HepG2 (cell line): ENCODE measurements at regions not wholly inside any gene's neighbourhood (a gene's known extent, or its start where the extent isn't known, plus 50 kb on each side); places are given as distances from the start of the nearest gene placed in this dataset.
A peak's percentile ranks its signal among the peaks of the same experiment; 100 is the strongest.

Experiments
- ATAC-seq: fragments of 200-7000 bp; cut with Tn5 transposase; 3 replicates; pipeline ENCODE4 v1.9.1; 2020; ENCODE audit warnings: mild to moderate bottlenecking, moderate library complexity
- BruUV-seq: library from RNA; stranded (reverse); fragments of 400-500 nt; replicated peaks from 2 replicates; lab custom pipeline; 2021; lab: Mats Ljungman, UMichigan
- CTCF ChIA-PET: fragments of 300-600 bp; formaldehyde crosslinking; extraction: SDS; loops from one replicate; lab custom pipeline; 2021; ENCODE audit warnings: low total read pairs, inconsistent platforms, low intra/inter-chr PET ratio; lab: Yijun Ruan, JAX
- POLR2A ChIA-PET: fragments of 350-600 bp; sonication (Branson Sonifier 250); formaldehyde crosslinking; loops from one replicate; lab custom pipeline; 2020; ENCODE audit warnings: antibody characterized with exemption, inconsistent platforms; lab: Yijun Ruan, JAX
- DNase-seq: peaks from one replicate; pipeline ENCODE4 v3.0.0-alpha.2; 2015; ENCODE audit warnings: low spot score
- FAIRE-seq: peaks from 3 replicates; lab custom pipeline; 2011; peaks lifted over from hg19 to GRCh38; lab: Jason Lieb, UNC
- H2AFZ ChIP-seq: one replicate; pipeline ENCODE4 v1.6.1; 2011; ENCODE audit warnings: low read length, inconsistent platforms
- H3K27ac ChIP-seq: fragments of 300-600 bp; 3 replicates; pipeline ENCODE4 v1.8.0; 2011; ENCODE audit warnings: mixed run types, mild to moderate bottlenecking, mixed read lengths, low read length, inconsistent platforms; ENCODE audit not compliant: insufficient read depth; ENCODE audit errors: extremely low read length
- H3K27me3 ChIP-seq, 2 experiments: fragments of 200-600 bp in 1 of 2; 2 replicates in 1 of 2; 3 replicates in 1 of 2; pipeline versions ENCODE4 v1.6.0 to v1.8.0; 2011; ENCODE audit warnings: low read length in 2 of 2, mild to moderate bottlenecking in 2 of 2, moderate library complexity in 2 of 2, inconsistent platforms in 1 of 2; ENCODE audit not compliant: insufficient read depth in 2 of 2, control insufficient read depth in 1 of 2
- H3K36me3 ChIP-seq, 2 experiments: fragments of 200-600 bp in 1 of 2; replicated peaks in 1 of 2; 2 replicates in 1 of 2; 3 replicates in 1 of 2; pipeline versions ENCODE4 v1.5.1 to v1.8.0; 2011; ENCODE audit warnings: low read length in 2 of 2, inconsistent platforms in 1 of 2; ENCODE audit not compliant: insufficient read depth in 2 of 2, control insufficient read depth in 1 of 2
- H3K4me1 ChIP-seq: 2 replicates; pipeline ENCODE4 v1.5.1; 2012; ENCODE audit warnings: low read length, inconsistent platforms; ENCODE audit not compliant: insufficient read depth
- H3K4me2 ChIP-seq: 2 replicates; pipeline ENCODE4 v1.6.0; 2011; ENCODE audit warnings: low read depth, low read length, inconsistent platforms
- H3K4me3 ChIP-seq, 3 experiments: fragments of 200-600 bp in 1 of 3; sonication (generic), shearing (Covaris generic) in 1 of 3; replicated peaks in 1 of 3; 2 replicates each; pipeline ENCODE4 v1.5.1; 2011 to 2016; ENCODE audit warnings: low read length in 3 of 3, inconsistent platforms in 2 of 3, low read depth in 2 of 3, mild to moderate bottlenecking in 2 of 3, control low read depth in 1 of 3, mixed read lengths in 1 of 3; ENCODE audit not compliant: insufficient read depth in 1 of 3
- H3K79me2 ChIP-seq: one replicate; pipeline ENCODE4 v1.6.1; 2011; ENCODE audit warnings: low read length, inconsistent platforms; ENCODE audit not compliant: insufficient read depth
- H3K9ac ChIP-seq: 2 replicates; pipeline ENCODE4 v1.6.0; 2011; ENCODE audit warnings: mild to moderate bottlenecking, low read depth, low read length, inconsistent platforms; ENCODE audit not compliant: insufficient read depth
- H3K9me3 ChIP-seq: 2 replicates; pipeline ENCODE4 v1.5.1; 2012; ENCODE audit warnings: mild to moderate bottlenecking, low read length
- H4K20me1 ChIP-seq: 2 replicates; pipeline ENCODE4 v1.6.0; 2011; ENCODE audit warnings: inconsistent platforms, mild to moderate bottlenecking, low read length, moderate library complexity; ENCODE audit not compliant: insufficient read depth
- WGBS: methylation state at CpG from one replicate; pipeline ENCODE4 v1.1.6; 2017; ENCODE audit warnings: low lambda C conversion rate; 5-methylcytosine and 5-hydroxymethylcytosine counted together
- in situ Hi-C: cut with HindIII; loops from 2 replicates; pipeline ENCODE4 v1.10.0; 2017; ENCODE audit warnings: low pct_unique_long_range_greater_than_20kb; ENCODE audit not compliant: extremely low pct_ligation_motif_present
- intact Hi-C: fragments of 100-400 bp; cut with micrococcal nuclease; formaldehyde crosslinking; loops from one replicate; pipeline ENCODE4 v1.10.0; 2022; ENCODE audit not compliant: unreplicated experiment
- TF ChIP-seq, protein P1 (sequence below): sonication (generic); formaldehyde crosslinking; IDR thresholded peaks from 2 replicates; pipeline ENCODE4 v1.8.0; 2022; ENCODE audit warnings: mild to moderate bottlenecking, missing genetic modification reagents
- TF ChIP-seq, protein P2 (sequence below): sonication (generic); formaldehyde crosslinking; IDR thresholded peaks from 2 replicates; pipeline ENCODE4 v1.4.0; 2020; ENCODE audit warnings: low read depth, missing genetic modification reagents
- TF ChIP-seq, protein P3 (sequence below): sonication (generic); formaldehyde crosslinking; IDR thresholded peaks from 2 replicates; pipeline ENCODE4 v1.5.0; 2020; ENCODE audit warnings: mild to moderate bottlenecking, missing genetic modification reagents, moderate library complexity

DNA sequence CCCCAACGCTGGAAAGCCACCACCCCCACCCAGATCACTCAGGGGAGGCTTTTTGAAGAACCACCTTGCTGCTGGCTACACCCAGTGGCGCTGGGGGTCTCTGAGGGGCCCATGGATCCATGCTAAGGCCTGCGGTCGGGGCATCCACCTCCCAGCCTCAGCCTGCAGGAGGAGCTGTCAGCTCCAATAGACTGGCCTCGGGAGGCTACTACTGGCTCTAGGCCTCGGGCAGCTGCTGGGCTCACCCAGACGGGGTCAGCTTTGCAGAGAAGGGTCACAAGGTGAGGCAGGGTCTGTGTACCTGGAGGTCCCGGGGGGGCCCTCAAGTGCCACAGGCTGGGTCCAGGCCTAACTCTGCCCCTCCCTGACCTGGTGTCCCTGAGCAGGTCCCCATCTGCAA is 193.7 kb downstream of the OLFM1 start:
- ChIA-PET CTCF (no interaction called here), POLR2A (no interaction called here)
- peak; percentile 73 for ATAC-seq
- no peak overlapping the region for H3K4me2 ChIP-seq
- no peak overlapping the region for H3K9ac ChIP-seq
- no peak for FAIRE-seq
- BruUV-seq, result no TSS peak
- H3K36me3 ChIP-seq, result no peaks in the 10 kb centered on the region
- in situ Hi-C loops, result no loop called here
- no peaks in the 10 kb centered on the region for H3K79me2 ChIP-seq
- no CpG with 5 or more reads among the region's 8 CpGs for WGBS
- H3K4me3 ChIP-seq, result no peak overlapping the region
- no peaks in the 10 kb centered on the region for H3K4me1 ChIP-seq
- intact Hi-C loops, result no loop called here
- H2AFZ ChIP-seq, result no peak overlapping the region
- no peak overlapping the region for H3K27ac ChIP-seq
- no peaks in the 10 kb centered on the region for H3K9me3 ChIP-seq
- no peak for DNase-seq
- no peaks in the 10 kb centered on the region for H4K20me1 ChIP-seq
- H3K27me3 ChIP-seq, result peaks cover 6 to 58% of the 10 kb centered on the region in 2 experiments; a peak in 3 of 5 replicates
- TF ChIP-seq, protein P1, sequence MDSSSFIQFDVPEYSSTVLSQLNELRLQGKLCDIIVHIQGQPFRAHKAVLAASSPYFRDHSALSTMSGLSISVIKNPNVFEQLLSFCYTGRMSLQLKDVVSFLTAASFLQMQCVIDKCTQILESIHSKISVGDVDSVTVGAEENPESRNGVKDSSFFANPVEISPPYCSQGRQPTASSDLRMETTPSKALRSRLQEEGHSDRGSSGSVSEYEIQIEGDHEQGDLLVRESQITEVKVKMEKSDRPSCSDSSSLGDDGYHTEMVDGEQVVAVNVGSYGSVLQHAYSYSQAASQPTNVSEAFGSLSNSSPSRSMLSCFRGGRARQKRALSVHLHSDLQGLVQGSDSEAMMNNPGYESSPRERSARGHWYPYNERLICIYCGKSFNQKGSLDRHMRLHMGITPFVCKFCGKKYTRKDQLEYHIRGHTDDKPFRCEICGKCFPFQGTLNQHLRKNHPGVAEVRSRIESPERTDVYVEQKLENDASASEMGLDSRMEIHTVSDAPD (CRISPR knock-in tag), result no peak
- TF ChIP-seq, protein P2, sequence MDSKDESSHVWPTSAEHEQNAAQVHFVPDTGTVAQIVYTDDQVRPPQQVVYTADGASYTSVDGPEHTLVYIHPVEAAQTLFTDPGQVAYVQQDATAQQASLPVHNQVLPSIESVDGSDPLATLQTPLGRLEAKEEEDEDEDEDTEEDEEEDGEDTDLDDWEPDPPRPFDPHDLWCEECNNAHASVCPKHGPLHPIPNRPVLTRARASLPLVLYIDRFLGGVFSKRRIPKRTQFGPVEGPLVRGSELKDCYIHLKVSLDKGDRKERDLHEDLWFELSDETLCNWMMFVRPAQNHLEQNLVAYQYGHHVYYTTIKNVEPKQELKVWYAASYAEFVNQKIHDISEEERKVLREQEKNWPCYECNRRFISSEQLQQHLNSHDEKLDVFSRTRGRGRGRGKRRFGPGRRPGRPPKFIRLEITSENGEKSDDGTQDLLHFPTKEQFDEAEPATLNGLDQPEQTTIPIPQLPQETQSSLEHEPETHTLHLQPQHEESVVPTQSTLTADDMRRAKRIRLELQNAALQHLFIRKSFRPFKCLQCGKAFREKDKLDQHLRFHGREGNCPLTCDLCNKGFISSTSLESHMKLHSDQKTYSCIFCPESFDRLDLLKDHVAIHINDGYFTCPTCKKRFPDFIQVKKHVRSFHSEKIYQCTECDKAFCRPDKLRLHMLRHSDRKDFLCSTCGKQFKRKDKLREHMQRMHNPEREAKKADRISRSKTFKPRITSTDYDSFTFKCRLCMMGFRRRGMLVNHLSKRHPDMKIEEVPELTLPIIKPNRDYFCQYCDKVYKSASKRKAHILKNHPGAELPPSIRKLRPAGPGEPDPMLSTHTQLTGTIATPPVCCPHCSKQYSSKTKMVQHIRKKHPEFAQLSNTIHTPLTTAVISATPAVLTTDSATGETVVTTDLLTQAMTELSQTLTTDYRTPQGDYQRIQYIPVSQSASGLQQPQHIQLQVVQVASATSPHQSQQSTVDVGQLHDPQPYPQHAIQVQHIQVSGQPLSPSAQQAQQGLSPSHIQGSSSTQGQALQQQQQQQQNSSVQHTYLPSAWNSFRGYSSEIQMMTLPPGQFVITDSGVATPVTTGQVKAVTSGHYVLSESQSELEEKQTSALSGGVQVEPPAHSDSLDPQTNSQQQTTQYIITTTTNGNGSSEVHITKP (CRISPR knock-in tag), result no peak
- TF ChIP-seq, protein P3, sequence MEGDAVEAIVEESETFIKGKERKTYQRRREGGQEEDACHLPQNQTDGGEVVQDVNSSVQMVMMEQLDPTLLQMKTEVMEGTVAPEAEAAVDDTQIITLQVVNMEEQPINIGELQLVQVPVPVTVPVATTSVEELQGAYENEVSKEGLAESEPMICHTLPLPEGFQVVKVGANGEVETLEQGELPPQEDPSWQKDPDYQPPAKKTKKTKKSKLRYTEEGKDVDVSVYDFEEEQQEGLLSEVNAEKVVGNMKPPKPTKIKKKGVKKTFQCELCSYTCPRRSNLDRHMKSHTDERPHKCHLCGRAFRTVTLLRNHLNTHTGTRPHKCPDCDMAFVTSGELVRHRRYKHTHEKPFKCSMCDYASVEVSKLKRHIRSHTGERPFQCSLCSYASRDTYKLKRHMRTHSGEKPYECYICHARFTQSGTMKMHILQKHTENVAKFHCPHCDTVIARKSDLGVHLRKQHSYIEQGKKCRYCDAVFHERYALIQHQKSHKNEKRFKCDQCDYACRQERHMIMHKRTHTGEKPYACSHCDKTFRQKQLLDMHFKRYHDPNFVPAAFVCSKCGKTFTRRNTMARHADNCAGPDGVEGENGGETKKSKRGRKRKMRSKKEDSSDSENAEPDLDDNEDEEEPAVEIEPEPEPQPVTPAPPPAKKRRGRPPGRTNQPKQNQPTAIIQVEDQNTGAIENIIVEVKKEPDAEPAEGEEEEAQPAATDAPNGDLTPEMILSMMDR (CRISPR knock-in tag), result 0 out of 2 replicates have a peak, but pooled peaks have one; percentile 18
